Upper lobe of left lung (tissue), 4 donors: ENCODE measurements at regions not wholly inside any gene's neighbourhood (a gene's known extent, or its start where the extent isn't known, plus 50 kb on each side); places are given as distances from the start of the nearest gene placed in this dataset.

Experiments used
- CTCF ChIP-seq, 6 experiments: fragments of 450-650 bp in 4 of 6; fragments of 200-600 bp in 2 of 6; sonication (generic) in 2 of 6; IDR thresholded peaks; one replicate each; pipeline ENCODE4 v1.5.1; 2016 to 2019; ENCODE audit warnings: antibody characterized with exemption in 6 of 6
- EP300 ChIP-seq, 4 donors: sonication (generic); formaldehyde crosslinking; IDR thresholded peaks; one replicate each; pipeline ENCODE4 v1.5.1; 2017; ENCODE audit warnings: antibody characterized with exemption in 4 of 4, control low read depth in 2 of 4
- POLR2A ChIP-seq, 4 donors: fragments of 450-650 bp; IDR thresholded peaks; one replicate each; pipeline ENCODE4 v1.5.1; 2016 to 2017; ENCODE audit warnings: antibody characterized with exemption in 4 of 4, mild to moderate bottlenecking in 2 of 4
- POLR2AphosphoS5 ChIP-seq, 2 donors: sonication (generic); formaldehyde crosslinking; IDR thresholded peaks; one replicate each; pipeline ENCODE4 v1.5.1; 2017; ENCODE audit warnings: antibody characterized with exemption in 2 of 2

- TF ChIP-seq CTCF (IDR thresholded peaks at IDR 0.05) = no peak
- TF ChIP-seq POLR2A (IDR thresholded peaks at IDR 0.05) = no peak
- no peak for TF ChIP-seq EP300 (IDR thresholded peaks at IDR 0.05)
- no peak for TF ChIP-seq POLR2AphosphoS5 (IDR thresholded peaks at IDR 0.05)
Measured at GRCh38 chr1:232421143-232421796, 208.7 kb downstream of the SIPA1L2 start.
